VCaP (cell line): ENCODE measurements at regions not wholly inside any gene's neighbourhood (a gene's known extent, or its start where the extent isn't known, plus 50 kb on each side); places are given as distances from the start of the nearest gene placed in this dataset.

ENCODE experiments used
- H3K27ac ChIP-seq: fragments of 450-650 bp; 2 replicates; pipeline ENCODE4 v1.5.1; 2017
- TF ChIP-seq, protein P1 (sequence below): fragments of 450-650 bp; conservative IDR thresholded peaks from 2 replicates; pipeline ENCODE4 v1.5.1; 2017; ENCODE audit warnings: mild to moderate bottlenecking, moderate library complexity

DNA sequence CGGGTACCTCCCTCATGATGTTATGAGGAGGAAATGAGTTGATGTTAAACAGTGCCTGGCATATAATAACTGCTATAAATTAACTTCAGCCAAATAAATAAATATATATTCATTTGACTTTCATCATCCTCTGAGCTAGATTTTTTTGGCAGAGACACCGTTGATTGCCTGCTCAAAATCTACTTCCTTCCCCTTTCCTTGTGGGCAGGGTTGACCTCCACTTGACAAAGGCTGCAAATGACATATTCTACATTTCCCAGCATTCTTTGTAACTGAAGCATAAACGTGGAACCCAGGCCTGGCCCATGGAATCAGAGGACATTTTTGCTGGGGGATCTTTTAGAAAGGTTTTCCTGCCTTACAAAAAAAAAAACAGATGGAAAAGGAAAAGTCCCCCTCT lies 177.8 kb downstream of the TXNL1 start:
- TF ChIP-seq, protein P1, sequence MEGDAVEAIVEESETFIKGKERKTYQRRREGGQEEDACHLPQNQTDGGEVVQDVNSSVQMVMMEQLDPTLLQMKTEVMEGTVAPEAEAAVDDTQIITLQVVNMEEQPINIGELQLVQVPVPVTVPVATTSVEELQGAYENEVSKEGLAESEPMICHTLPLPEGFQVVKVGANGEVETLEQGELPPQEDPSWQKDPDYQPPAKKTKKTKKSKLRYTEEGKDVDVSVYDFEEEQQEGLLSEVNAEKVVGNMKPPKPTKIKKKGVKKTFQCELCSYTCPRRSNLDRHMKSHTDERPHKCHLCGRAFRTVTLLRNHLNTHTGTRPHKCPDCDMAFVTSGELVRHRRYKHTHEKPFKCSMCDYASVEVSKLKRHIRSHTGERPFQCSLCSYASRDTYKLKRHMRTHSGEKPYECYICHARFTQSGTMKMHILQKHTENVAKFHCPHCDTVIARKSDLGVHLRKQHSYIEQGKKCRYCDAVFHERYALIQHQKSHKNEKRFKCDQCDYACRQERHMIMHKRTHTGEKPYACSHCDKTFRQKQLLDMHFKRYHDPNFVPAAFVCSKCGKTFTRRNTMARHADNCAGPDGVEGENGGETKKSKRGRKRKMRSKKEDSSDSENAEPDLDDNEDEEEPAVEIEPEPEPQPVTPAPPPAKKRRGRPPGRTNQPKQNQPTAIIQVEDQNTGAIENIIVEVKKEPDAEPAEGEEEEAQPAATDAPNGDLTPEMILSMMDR, result no peak

GRCh38 chr18:56458770-56459712 lies 179.4 kb downstream of the TXNL1 start:
- TF ChIP-seq, protein P1, result no peak
- no peak overlapping the region for H3K27ac ChIP-seq

More for the DNA sequence above, 177.8 kb downstream of the TXNL1 start:
- no peak overlapping the region for H3K27ac ChIP-seq

DNA sequence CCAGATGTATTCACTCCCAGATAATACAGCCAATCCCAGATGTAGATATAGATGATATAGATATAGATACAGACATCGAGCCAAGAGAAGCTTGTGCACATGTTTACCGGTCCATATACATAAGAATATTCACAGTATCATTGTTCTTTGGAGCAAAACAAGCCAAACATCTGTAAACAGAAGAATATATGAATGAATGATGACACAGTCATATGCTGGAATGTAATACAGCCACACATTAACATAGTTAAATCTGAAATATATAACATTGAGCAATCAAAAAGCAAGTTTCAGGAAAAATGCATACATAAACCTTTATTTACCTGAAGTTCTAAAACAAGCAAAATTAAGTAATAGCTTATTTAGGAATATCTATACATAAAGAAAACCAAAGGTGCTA lies 182.5 kb downstream of the TXNL1 start:
- TF ChIP-seq, protein P1, result no peak
- no peak overlapping the region for H3K27ac ChIP-seq

DNA sequence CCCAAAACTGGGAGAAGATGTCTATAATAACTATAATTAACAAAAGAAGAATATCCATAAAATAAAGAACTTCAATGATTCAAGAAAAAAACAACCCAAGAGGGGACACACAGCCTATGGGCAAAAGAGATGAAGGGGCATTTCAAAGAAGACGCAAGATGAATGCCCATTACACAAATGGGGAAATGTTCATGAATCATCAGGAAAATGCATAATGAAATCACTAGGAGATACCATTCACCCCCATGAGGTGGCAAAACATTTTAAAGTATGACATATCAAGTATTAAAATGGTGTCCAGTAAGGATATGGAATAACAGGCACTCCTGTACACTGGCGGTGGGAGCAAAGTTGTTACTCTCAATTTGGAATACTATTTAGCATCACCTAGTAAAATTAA lies 183.3 kb downstream of the TXNL1 start:
- TF ChIP-seq, protein P1, result no peak

GRCh38 chr18:56453631-56454030 lies 184.8 kb downstream of the TXNL1 start:
- TF ChIP-seq, protein P1, result no peak
- H3K27ac ChIP-seq, result no peak overlapping the region

More for the DNA sequence above, 183.3 kb downstream of the TXNL1 start:
- H3K27ac ChIP-seq, result no peak overlapping the region

DNA sequence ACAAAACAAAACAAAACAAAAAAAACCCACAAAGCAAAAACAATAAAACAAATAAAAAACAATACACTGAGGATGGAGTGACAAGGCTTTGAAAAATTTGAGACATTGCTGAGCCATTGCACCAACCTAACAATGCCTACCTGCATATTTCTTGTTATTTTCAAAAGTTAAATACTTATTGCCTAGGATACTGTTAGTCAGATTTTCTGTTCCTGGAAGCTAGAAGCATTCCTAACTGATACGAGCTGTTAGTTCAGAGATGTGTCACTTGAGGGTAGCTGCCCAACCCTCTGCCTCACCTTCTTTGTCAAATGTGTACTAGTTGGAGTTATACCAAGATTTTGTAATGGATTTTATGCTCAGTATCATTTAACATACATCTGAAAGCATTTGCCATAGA lies 187.2 kb downstream of the TXNL1 start:
- no peak overlapping the region for H3K27ac ChIP-seq
- TF ChIP-seq, protein P1, result no peak

DNA sequence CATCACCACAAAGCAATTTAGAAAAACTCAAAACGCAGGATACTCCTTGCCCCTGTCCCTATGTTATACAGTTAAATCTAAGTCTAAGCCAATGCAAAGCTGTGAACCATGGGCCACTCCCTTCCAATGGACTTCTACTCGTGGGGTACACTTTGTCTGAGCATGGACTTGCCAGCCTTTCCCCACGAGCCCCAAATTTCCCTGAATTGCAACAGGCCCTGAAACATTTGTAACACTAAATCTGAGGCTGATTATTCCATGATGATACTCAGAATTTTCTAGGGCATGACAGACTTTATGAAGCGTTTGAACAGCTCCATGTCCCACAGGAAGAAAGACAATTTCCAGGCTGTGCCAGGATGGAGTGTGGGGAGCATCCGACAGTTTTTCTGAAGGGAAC lies 189.6 kb downstream of the TXNL1 start:
- TF ChIP-seq, protein P1, result no peak

More for the DNA sequence above, 189.6 kb downstream of the TXNL1 start:
- H3K27ac ChIP-seq, result no peak overlapping the region
